ENCODE measurements at regions not wholly inside any gene's neighbourhood (a gene's known extent, or its start where the extent isn't known, plus 50 kb on each side); places are given as distances from the start of the nearest gene placed in this dataset.

- TF ChIP-seq, protein P1, sequence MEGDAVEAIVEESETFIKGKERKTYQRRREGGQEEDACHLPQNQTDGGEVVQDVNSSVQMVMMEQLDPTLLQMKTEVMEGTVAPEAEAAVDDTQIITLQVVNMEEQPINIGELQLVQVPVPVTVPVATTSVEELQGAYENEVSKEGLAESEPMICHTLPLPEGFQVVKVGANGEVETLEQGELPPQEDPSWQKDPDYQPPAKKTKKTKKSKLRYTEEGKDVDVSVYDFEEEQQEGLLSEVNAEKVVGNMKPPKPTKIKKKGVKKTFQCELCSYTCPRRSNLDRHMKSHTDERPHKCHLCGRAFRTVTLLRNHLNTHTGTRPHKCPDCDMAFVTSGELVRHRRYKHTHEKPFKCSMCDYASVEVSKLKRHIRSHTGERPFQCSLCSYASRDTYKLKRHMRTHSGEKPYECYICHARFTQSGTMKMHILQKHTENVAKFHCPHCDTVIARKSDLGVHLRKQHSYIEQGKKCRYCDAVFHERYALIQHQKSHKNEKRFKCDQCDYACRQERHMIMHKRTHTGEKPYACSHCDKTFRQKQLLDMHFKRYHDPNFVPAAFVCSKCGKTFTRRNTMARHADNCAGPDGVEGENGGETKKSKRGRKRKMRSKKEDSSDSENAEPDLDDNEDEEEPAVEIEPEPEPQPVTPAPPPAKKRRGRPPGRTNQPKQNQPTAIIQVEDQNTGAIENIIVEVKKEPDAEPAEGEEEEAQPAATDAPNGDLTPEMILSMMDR (IDR thresholded peaks at IDR 0.05): no peak
- TF ChIP-seq POLR2A (IDR thresholded peaks at IDR 0.05): no peak
These were observed 77.7 kb upstream of the EEF2KMT start for GRCh38 chr16:5175266-5175665.

All from breast epithelium (tissue), 3 donors.